ENCODE measurements at regions not wholly inside any gene's neighbourhood (a gene's known extent, or its start where the extent isn't known, plus 50 kb on each side); places are given as distances from the start of the nearest gene placed in this dataset.

GRCh38 chr3:45309876-45310275, 78.5 kb upstream of the LARS2 start:
- Histone ChIP-seq H3K18ac (ENCODE audit: low read depth, low read length) (no peak overlapping the region), H2BK15ac (ENCODE audit: low read depth, low read length) (no peak overlapping the region), H3K79me1 (ENCODE audit: low read depth in 1 of 2, low read length in 2 of 2) (no peaks in the 10 kb centered on the region), H4K8ac (ENCODE audit: low read depth in 2 of 2, low read length in 2 of 2) (no peak overlapping the region), H3K14ac (replicated peaks; ENCODE audit: low read depth, low read length) (no peak overlapping the region), H2AK9ac (replicated peaks; ENCODE audit: low read depth, low read length, poor library complexity) (no peak overlapping the region), H3K27me3 (ENCODE audit: control insufficient read depth, insufficient read depth, low read length) (peaks cover 29% of the 10 kb centered on the region), H4K91ac (ENCODE audit: insufficient read depth, low read depth, low read length) (no peak overlapping the region), H3K4me2 (ENCODE audit: low read depth, low read length) (no peak overlapping the region), H3K27ac (ENCODE audit: insufficient read depth, low read length) (no peak overlapping the region), H3K23ac (ENCODE audit: low read depth, low read length) (no peak overlapping the region), H3K4me1 (ENCODE audit: control insufficient read depth, insufficient read depth, low read length) (no peaks in the 10 kb centered on the region; the same call in 1 of the 2 replicates), H3K9ac (ENCODE audit: low read depth, low read length) (no peak overlapping the region), H3K4me3 (ENCODE audit: insufficient read depth, low read depth, low read length) (no peak overlapping the region), H2BK20ac (ENCODE audit: low read depth, low read length) (no peak overlapping the region), H3K4ac (ENCODE audit: low read depth, low read length) (no peak overlapping the region), H2BK5ac (ENCODE audit: low read depth, low read length, poor library complexity, severe bottlenecking) (no peak overlapping the region), H3K9me1 (ENCODE audit: insufficient read depth, low read length) (no peaks in the 10 kb centered on the region), H3K36me3 (ENCODE audit: control insufficient read depth, insufficient read depth, low read length) (no peaks in the 10 kb centered on the region), H2BK120ac (ENCODE audit: low read depth, low read length) (no peak overlapping the region), H2AFZ (replicated peaks; ENCODE audit: low read length, poor library complexity) (no peak overlapping the region), H2AK5ac (ENCODE audit: low read depth, low read length) (no peak overlapping the region), H3K56ac (ENCODE audit: extremely low read depth, insufficient read depth, low read length) (no peak overlapping the region), H3K9me3 (ENCODE audit: control insufficient read depth, insufficient read depth, low read length) (peaks cover 3% of the 10 kb centered on the region; the same call in 1 of the 2 replicates), H4K20me1 (ENCODE audit: insufficient read depth, low read length) (no peaks in the 10 kb centered on the region), H4K5ac (ENCODE audit: low read depth, low read length) (no peak overlapping the region)
- WGBS, 2 experiments (ENCODE audit: extremely low coverage in 2 of 2, insufficient read length in 1 of 2): no CpG with 5 or more reads among the region's 3 CpGs
- no TSS peak for BruUV-seq (replicated peaks)
- POLR2A ChIA-PET (ENCODE audit: unreplicated experiment): no interaction called here
- dilution Hi-C loops (cut with HindIII; ENCODE audit: low sequenced_read_pairs, unreplicated experiment) (no loop called here), intact Hi-C loops (cut with micrococcal nuclease) (no loop called here), in situ Hi-C loops (cut with MboI; ENCODE audit: low sequenced_read_pairs) (no loop called here)
- CTCF ChIA-PET: no interaction called here
- no peak for ATAC-seq (ENCODE audit: low read depth)
- no peak for TF ChIP-seq RCOR1 (IDR thresholded peaks at IDR 0.05; ENCODE audit: insufficient replicate concordance, low read length)
- no peak for TF ChIP-seq MAFK (IDR thresholded peaks at IDR 0.05; ENCODE audit: low read depth, low read length)
- no peak for TF ChIP-seq ELK1 (IDR thresholded peaks at IDR 0.05; ENCODE audit: borderline replicate concordance, low read depth, low read length)
- no peak for TF ChIP-seq FOS (IDR thresholded peaks at IDR 0.05; ENCODE audit: low read depth, low read length)
- no peak for TF ChIP-seq MXI1 (IDR thresholded peaks at IDR 0.05; ENCODE audit: borderline replicate concordance, low read depth, low read length)
- TF ChIP-seq NFE2L2 (IDR thresholded peaks at IDR 0.05; ENCODE audit: low read depth, low read length): no peak
- TF ChIP-seq CHD1 (IDR thresholded peaks at IDR 0.05; ENCODE audit: low read depth, low read length): no peak
- no peak for TF ChIP-seq RAD21 (IDR thresholded peaks at IDR 0.05; ENCODE audit: low read length)
- no peak for TF ChIP-seq SMC3 (IDR thresholded peaks at IDR 0.05; ENCODE audit: low read depth, low read length)
- no peak for TF ChIP-seq CTCF (conservative IDR thresholded peaks at IDR 0.05; ENCODE audit: low read depth, low read length)
- TF ChIP-seq BHLHE40 (IDR thresholded peaks at IDR 0.05; ENCODE audit: low read depth, low read length): no peak
- TF ChIP-seq RFX5 (IDR thresholded peaks at IDR 0.05; ENCODE audit: low read depth, low read length): no peak
- TF ChIP-seq USF2 (IDR thresholded peaks at IDR 0.05; ENCODE audit: low read depth, low read length): no peak
- TF ChIP-seq POLR2A (IDR thresholded peaks at IDR 0.05; ENCODE audit: low read depth, low read length): no peak
- TF ChIP-seq CEBPB (IDR thresholded peaks at IDR 0.05; ENCODE audit: low read depth, low read length): no peak
- no peak for DNase-seq
